ENCODE measurements at regions not wholly inside any gene's neighbourhood (a gene's known extent, or its start where the extent isn't known, plus 50 kb on each side); places are given as distances from the start of the nearest gene placed in this dataset.

GRCh38 chr7:85997515-85997914 lies 646.2 kb upstream of the GRM3 start:
- Histone ChIP-seq H3K36me3 (ENCODE audit: low read length) (no peaks in the 10 kb centered on the region), H3K9me3 (ENCODE audit: insufficient read depth, low read length) (peaks cover 7% of the 10 kb centered on the region; the same call in 1 of the 2 replicates), H3K9ac (ENCODE audit: low read length) (no peak overlapping the region), H3F3A (ENCODE audit: insufficient read depth) (no peaks in the 10 kb centered on the region), H3K27me3 (ENCODE audit: low read length) (no peaks in the 10 kb centered on the region), H4K20me1 (ENCODE audit: low read depth, low read length) (no peaks in the 10 kb centered on the region), H3K27ac (ENCODE audit: low read depth, low read length) (no peak overlapping the region), H3K4me2 (ENCODE audit: low read depth, low read length, poor library complexity, severe bottlenecking) (no peak overlapping the region), H3K4me3 (ENCODE audit: insufficient read depth, low read length, poor library complexity, severe bottlenecking) (no peak overlapping the region), H2AFZ (ENCODE audit: low read depth, low read length, severe bottlenecking) (no peak overlapping the region), H3K79me2 (ENCODE audit: insufficient read depth, low read length) (no peaks in the 10 kb centered on the region), H3K9me2 (replicated peaks; ENCODE audit: insufficient read depth, low read length) (0 out of 2 replicates have a peak, but pooled peaks cover 4% of the 10 kb centered on the region)
- no peak for TF ChIP-seq CTCF (IDR thresholded peaks at IDR 0.05; ENCODE audit: insufficient read depth, low read length, poor library complexity, severe bottlenecking)
- no peak for TF ChIP-seq EZH2phosphoT487 (conservative IDR thresholded peaks at IDR 0.05; ENCODE audit: low read length)

GRCh38 chr7:85995101-85995500 lies 648.6 kb upstream of the GRM3 start:
- H3K9me2 ChIP-seq (replicated peaks; ENCODE audit: insufficient read depth, low read length): 0 out of 2 replicates have a peak, but pooled peaks cover 4% of the 10 kb centered on the region
- no peaks in the 10 kb centered on the region for H4K20me1 ChIP-seq (ENCODE audit: low read depth, low read length)
- H3K27me3 ChIP-seq (ENCODE audit: low read length): no peaks in the 10 kb centered on the region
- no peak overlapping the region for H2AFZ ChIP-seq (ENCODE audit: low read depth, low read length, severe bottlenecking)
- H3K9me3 ChIP-seq (ENCODE audit: insufficient read depth, low read length): no peaks in the 10 kb centered on the region
- H3K27ac ChIP-seq (ENCODE audit: low read depth, low read length): no peak overlapping the region
- no peak overlapping the region for H3K4me3 ChIP-seq (ENCODE audit: insufficient read depth, low read length, poor library complexity, severe bottlenecking)
- H3F3A ChIP-seq (ENCODE audit: insufficient read depth): no peaks in the 10 kb centered on the region
- no peak for TF ChIP-seq EZH2phosphoT487 (conservative IDR thresholded peaks at IDR 0.05; ENCODE audit: low read length)
- no peak overlapping the region for H3K9ac ChIP-seq (ENCODE audit: low read length)
- no peaks in the 10 kb centered on the region for H3K79me2 ChIP-seq (ENCODE audit: insufficient read depth, low read length)
- H3K4me2 ChIP-seq (ENCODE audit: low read depth, low read length, poor library complexity, severe bottlenecking): no peak overlapping the region
- H3K36me3 ChIP-seq (ENCODE audit: low read length): no peaks in the 10 kb centered on the region

DNA sequence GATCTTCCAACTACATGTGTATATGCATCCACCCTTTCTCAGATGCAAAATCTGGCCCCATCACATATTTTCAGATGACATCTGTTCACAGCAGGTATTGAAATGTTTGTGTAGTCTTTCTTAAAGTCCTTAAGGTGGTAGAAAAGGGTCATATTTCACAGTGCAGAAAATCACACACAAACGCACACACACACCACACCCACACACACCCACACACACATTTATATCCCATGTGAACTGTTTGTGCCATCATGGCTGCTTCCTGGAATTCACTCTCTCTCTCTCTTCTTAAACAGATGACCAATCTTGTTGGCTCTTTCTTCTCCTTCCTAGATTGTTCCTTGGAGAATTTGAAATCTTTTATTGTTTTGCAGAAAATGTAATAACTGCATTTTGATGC lies 663.0 kb upstream of the GRM3 start:
- no peaks in the 10 kb centered on the region for H3F3A ChIP-seq (ENCODE audit: insufficient read depth)
- no peaks in the 10 kb centered on the region for H3K9me2 ChIP-seq (replicated peaks; ENCODE audit: insufficient read depth, low read length)
- H3K4me3 ChIP-seq (ENCODE audit: insufficient read depth, low read length, poor library complexity, severe bottlenecking): no peak overlapping the region
- TF ChIP-seq CTCF (IDR thresholded peaks at IDR 0.05; ENCODE audit: insufficient read depth, low read length, poor library complexity, severe bottlenecking) (no peak), EZH2phosphoT487 (conservative IDR thresholded peaks at IDR 0.05; ENCODE audit: low read length) (no peak)
- no peaks in the 10 kb centered on the region; the same call in 1 of the 2 replicates for H4K20me1 ChIP-seq (ENCODE audit: low read depth, low read length)
- no peak overlapping the region for H2AFZ ChIP-seq (ENCODE audit: low read depth, low read length, severe bottlenecking)
- H3K27me3 ChIP-seq (ENCODE audit: low read length): no peaks in the 10 kb centered on the region
- no peaks in the 10 kb centered on the region for H3K9me3 ChIP-seq (ENCODE audit: insufficient read depth, low read length)
- H3K79me2 ChIP-seq (ENCODE audit: insufficient read depth, low read length): no peaks in the 10 kb centered on the region
- H3K9ac ChIP-seq (ENCODE audit: low read length): no peak overlapping the region
- no peak overlapping the region for H3K4me2 ChIP-seq (ENCODE audit: low read depth, low read length, poor library complexity, severe bottlenecking)
- H3K27ac ChIP-seq (ENCODE audit: low read depth, low read length): no peak overlapping the region
- no peaks in the 10 kb centered on the region for H3K36me3 ChIP-seq (ENCODE audit: low read length)

DNA sequence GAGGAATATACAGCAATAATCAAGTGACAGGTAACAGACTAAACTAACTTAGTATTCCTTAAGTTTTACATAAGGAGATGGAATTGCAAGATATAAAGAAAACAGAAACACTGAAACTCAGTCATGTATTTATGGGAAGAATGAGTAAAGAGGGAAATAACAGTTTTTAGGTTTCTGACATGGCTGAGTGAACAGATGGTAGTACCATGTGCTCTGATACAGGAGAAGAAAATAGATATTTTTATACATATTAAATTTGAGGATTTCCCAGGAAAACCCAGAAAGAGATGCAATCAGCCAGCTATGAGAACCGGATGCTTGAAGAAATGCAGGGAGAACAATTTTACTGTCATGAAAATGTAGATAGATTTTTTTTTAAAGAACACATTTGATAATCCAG lies 669.5 kb upstream of the GRM3 start:
- H3K9ac ChIP-seq (ENCODE audit: low read length): no peak overlapping the region
- no peak overlapping the region for H3K4me2 ChIP-seq (ENCODE audit: low read depth, low read length, poor library complexity, severe bottlenecking)
- H3K36me3 ChIP-seq (ENCODE audit: low read length): no peaks in the 10 kb centered on the region
- H3K27me3 ChIP-seq (ENCODE audit: low read length): no peaks in the 10 kb centered on the region
- no peaks in the 10 kb centered on the region for H3K9me3 ChIP-seq (ENCODE audit: insufficient read depth, low read length)
- no peak overlapping the region for H3K27ac ChIP-seq (ENCODE audit: low read depth, low read length)
- H3F3A ChIP-seq (ENCODE audit: insufficient read depth): no peaks in the 10 kb centered on the region
- no peaks in the 10 kb centered on the region for H3K9me2 ChIP-seq (replicated peaks; ENCODE audit: insufficient read depth, low read length)
- no peaks in the 10 kb centered on the region for H4K20me1 ChIP-seq (ENCODE audit: low read depth, low read length)
- no peak overlapping the region for H3K4me3 ChIP-seq (ENCODE audit: insufficient read depth, low read length, poor library complexity, severe bottlenecking)
- no peaks in the 10 kb centered on the region for H3K79me2 ChIP-seq (ENCODE audit: insufficient read depth, low read length)
- no peak overlapping the region for H2AFZ ChIP-seq (ENCODE audit: low read depth, low read length, severe bottlenecking)
- TF ChIP-seq EZH2phosphoT487 (conservative IDR thresholded peaks at IDR 0.05; ENCODE audit: low read length): no peak
- no peak for TF ChIP-seq CTCF (IDR thresholded peaks at IDR 0.05; ENCODE audit: insufficient read depth, low read length, poor library complexity, severe bottlenecking)

All from SU-DHL-6 (cell line).